ENCODE measurements at regions not wholly inside any gene's neighbourhood (a gene's known extent, or its start where the extent isn't known, plus 50 kb on each side); places are given as distances from the start of the nearest gene placed in this dataset.

GRCh38 chr3:18771931-18772330 lies 346.8 kb upstream of the SATB1 start:
- TF ChIP-seq CTCF (optimal IDR thresholded peaks at IDR 0.05 in 1 of 3, IDR thresholded peaks at IDR 0.05 in 1 of 3, conservative IDR thresholded peaks at IDR 0.05 in 1 of 3; ENCODE audit: extremely low read depth in 1 of 3, insufficient read depth in 2 of 3, low read length in 3 of 3) = no peak
- TF ChIP-seq EZH2 (IDR thresholded peaks at IDR 0.05; ENCODE audit: low read length) = no peak

All from keratinocyte (primary cell).